ENCODE measurements at regions not wholly inside any gene's neighbourhood (a gene's known extent, or its start where the extent isn't known, plus 50 kb on each side); places are given as distances from the start of the nearest gene placed in this dataset.

- no peak for DNase-seq (ENCODE audit: low read depth)
These were observed 214.4 kb upstream of the GPR26 start for GRCh38 chr10:123451618-123452245.

GRCh38 chr10:123454987-123455386 is 211.2 kb upstream of the GPR26 start:
- DNase-seq (ENCODE audit: low read depth) = no peak

GRCh38 chr10:123455861-123456260 is 210.3 kb upstream of the GPR26 start:
- no peak for DNase-seq (ENCODE audit: low read depth)

GRCh38 chr10:123458933-123459332 is 207.2 kb upstream of the GPR26 start:
- no peak for DNase-seq (ENCODE audit: low read depth)

- DNase-seq (ENCODE audit: low read depth) = no peak
These were observed 206.6 kb upstream of the GPR26 start for GRCh38 chr10:123459371-123460091.

- DNase-seq (ENCODE audit: low read depth) = no peak
These were observed 203.9 kb upstream of the GPR26 start for GRCh38 chr10:123462246-123462645.

GRCh38 chr10:123462756-123463155 is 203.4 kb upstream of the GPR26 start:
- DNase-seq (ENCODE audit: low read depth) = no peak

- DNase-seq (ENCODE audit: low read depth) = no peak
These were observed 203.0 kb upstream of the GPR26 start for GRCh38 chr10:123463181-123463580.

- DNase-seq (ENCODE audit: low read depth) = no peak
These were observed 202.5 kb upstream of the GPR26 start for GRCh38 chr10:123463698-123464097.

- DNase-seq (ENCODE audit: low read depth) = no peak
These were observed 201.5 kb upstream of the GPR26 start for GRCh38 chr10:123464430-123465323.

GRCh38 chr10:123470336-123470921 is 195.7 kb upstream of the GPR26 start:
- DNase-seq (ENCODE audit: low read depth) = no peak

GRCh38 chr10:123471811-123472210 is 194.3 kb upstream of the GPR26 start:
- no peak for DNase-seq (ENCODE audit: low read depth)

- DNase-seq (ENCODE audit: low read depth) = no peak
These were observed 193.5 kb upstream of the GPR26 start for GRCh38 chr10:123472606-123473005.

- no peak for DNase-seq (ENCODE audit: low read depth)
These were observed 191.5 kb upstream of the GPR26 start for GRCh38 chr10:123474700-123475099.

GRCh38 chr10:123475466-123475865 is 190.7 kb upstream of the GPR26 start:
- DNase-seq (ENCODE audit: low read depth) = no peak

GRCh38 chr10:123478116-123478515 is 188.0 kb upstream of the GPR26 start:
- DNase-seq (ENCODE audit: low read depth) = no peak

- DNase-seq (ENCODE audit: low read depth) = no peak
These were observed 186.5 kb upstream of the GPR26 start for GRCh38 chr10:123479640-123480039.

GRCh38 chr10:123480344-123480743 is 185.8 kb upstream of the GPR26 start:
- no peak for DNase-seq (ENCODE audit: low read depth)

- no peak for DNase-seq (ENCODE audit: low read depth)
These were observed 185.3 kb upstream of the GPR26 start for GRCh38 chr10:123480845-123481244.

GRCh38 chr10:123484722-123485121 is 181.4 kb upstream of the GPR26 start:
- DNase-seq (ENCODE audit: low read depth) = no peak

GRCh38 chr10:123485341-123485960 is 180.7 kb upstream of the GPR26 start:
- DNase-seq (ENCODE audit: low read depth) = no peak

- DNase-seq (ENCODE audit: low read depth) = no peak
These were observed 177.7 kb upstream of the GPR26 start for GRCh38 chr10:123488436-123488835.
